Stimulated activated CD8-positive, alpha-beta memory T cell treated with anti-CD3 and anti-CD28 coated beads, Interleukin-2, amount 100 ng/mL, for 48 hours (primary cell): ENCODE measurements at regions not wholly inside any gene's neighbourhood (a gene's known extent, or its start where the extent isn't known, plus 50 kb on each side); places are given as distances from the start of the nearest gene placed in this dataset.
A peak's percentile ranks its signal among the peaks of the same experiment; 100 is the strongest.

ENCODE experiments used
- DNase-seq, 2 donors: peaks; one replicate each; pipeline ENCODE4 v3.0.0-alpha.2; 2020; ENCODE audit warnings: low read depth in 2 of 2

DNA sequence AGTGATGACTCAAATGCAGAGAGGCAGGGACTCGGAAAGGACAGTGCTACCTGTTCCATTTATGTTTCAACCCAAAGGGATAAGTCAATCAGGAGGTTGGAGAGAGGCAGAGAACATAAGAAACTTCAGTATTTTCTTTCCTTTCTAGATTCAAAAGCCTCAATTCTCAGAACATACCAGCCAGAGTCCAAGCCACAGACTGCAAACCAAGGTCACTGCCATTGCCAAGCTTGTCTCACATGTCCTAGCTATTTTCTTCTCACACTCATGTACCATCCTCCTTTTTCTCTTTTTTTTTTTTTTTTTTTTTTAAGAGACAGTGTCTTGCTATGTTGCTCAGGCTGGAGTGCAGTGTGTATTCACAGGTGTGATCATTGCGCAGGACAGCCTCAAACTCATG lies 111.7 kb upstream of the AKIP1 start:
- DNase-seq = no peak

DNA sequence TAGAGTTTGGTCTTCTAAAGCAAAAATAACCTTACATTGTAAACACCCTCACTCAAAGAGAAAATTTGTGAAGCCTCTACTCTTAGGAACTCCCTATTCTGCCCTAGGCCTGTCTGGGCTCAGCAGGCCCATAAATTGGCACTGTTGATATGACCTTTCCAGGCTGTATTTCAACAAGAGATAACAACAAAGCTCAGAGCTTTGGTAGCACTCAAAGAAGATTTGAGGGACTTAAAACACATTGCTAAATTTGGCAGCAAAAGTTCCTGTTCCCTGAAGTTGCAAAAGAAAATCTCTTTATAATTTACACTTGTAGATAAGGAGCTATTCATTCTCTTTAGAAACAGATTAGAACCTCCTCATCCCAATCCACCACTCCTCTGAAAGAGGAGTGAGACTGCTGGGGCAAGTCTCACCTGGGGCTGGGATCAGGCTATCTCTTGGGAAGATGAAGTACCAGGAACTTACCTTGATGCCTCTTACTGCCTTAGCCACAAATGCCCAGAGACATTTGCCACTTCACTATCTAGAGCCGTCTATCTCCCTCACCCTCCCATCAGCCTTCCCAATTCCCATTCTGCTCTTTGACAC lies 110.4 kb upstream of the AKIP1 start:
- DNase-seq = no peak

DNA sequence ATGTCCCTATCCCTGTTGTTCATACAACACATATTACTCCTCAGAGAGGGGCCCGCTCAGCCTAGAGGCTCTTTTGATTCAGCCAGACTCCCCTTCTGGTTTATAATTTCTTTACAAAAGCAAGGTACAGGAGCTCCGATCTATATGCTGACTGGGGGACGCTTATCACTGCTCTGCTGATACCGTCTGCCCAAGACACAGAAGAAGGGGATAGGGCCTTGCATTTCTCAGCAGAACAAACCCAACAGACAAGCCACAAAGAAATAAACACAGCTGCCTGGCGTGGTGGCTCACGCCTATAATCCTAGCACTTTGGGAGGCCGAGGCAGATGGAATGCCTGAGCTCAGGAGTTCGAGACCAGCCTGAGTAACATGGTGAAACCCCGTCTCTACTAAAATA lies 109.9 kb upstream of the AKIP1 start:
- no peak for DNase-seq

DNA sequence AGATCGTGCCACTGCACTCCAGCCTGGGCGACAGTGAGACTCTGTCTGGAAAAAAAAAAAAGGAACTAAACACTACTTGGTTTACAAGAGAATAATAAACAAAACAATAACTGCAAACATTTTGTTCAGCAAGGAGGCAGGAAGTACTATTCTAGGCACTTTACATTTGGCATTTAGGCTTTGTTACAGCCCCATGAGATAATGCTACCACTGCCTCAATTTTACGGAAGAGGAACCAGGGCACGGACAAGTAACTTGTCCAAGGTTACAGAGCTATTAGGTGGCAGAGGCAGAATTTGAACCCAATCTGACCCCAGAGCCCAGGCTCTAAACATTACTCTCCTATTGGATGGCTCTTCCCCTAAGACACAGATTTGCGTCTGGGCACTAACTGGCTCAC lies 108.7 kb upstream of the AKIP1 start:
- no peak for DNase-seq

DNA sequence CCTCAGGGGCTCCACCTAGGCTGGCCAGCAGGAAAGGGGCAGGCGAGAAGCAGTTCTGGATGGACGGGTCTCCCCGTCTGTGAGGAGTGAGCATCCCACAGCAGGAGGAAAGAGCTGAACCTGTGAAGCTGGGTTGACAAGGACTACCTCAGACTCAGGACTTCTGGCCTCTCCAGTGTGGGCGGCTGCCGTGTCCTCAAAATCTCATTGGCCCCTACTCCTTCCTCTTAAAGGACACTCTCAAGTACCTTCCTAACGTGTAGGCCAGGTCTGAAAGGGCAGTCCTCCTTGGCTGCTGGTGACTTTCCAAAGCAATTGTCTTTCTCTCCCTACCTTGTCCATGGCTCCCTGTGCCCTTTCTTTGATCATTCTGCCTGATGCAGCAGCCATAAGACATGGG lies 107.0 kb upstream of the AKIP1 start:
- no peak for DNase-seq

DNA sequence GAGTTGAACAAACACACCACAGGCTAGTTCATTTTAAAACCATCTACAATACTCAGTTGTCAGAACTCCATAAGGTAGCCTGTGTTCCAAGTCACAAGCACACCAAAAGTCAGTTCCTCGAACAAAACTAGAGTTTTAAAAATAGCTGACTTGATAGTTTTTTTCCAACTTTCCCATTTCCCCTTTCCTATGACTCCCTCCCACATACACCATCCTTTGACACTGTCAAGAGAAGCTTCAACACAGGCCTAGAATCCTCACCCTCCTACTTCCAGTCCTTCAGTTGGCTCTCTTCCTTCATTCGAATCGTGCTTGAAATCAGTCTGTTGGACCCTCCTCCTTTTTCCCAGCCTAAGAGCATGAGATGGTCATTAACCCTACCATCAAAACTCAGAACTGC lies 105.7 kb upstream of the AKIP1 start:
- no peak for DNase-seq

DNA sequence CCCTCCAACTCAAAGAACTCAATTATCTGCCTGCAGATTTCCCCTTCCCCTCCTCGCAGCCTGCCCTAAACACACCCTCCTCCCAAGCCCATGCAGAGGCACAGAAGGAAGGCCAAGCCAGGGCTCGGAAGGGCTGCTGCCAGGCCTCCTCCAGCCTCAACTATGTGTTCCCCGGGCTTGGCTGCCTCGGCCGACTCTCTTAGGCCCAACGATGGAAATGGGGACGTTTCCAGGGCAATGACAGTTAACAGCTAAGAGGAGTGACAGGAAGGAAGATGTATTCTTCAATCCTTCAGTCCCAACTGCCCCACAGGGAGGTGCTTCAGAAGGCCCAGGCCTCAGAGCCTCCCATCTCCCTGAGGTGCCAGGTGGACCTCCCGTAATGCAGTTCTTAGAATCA lies 104.0 kb upstream of the AKIP1 start:
- no peak for DNase-seq

DNA sequence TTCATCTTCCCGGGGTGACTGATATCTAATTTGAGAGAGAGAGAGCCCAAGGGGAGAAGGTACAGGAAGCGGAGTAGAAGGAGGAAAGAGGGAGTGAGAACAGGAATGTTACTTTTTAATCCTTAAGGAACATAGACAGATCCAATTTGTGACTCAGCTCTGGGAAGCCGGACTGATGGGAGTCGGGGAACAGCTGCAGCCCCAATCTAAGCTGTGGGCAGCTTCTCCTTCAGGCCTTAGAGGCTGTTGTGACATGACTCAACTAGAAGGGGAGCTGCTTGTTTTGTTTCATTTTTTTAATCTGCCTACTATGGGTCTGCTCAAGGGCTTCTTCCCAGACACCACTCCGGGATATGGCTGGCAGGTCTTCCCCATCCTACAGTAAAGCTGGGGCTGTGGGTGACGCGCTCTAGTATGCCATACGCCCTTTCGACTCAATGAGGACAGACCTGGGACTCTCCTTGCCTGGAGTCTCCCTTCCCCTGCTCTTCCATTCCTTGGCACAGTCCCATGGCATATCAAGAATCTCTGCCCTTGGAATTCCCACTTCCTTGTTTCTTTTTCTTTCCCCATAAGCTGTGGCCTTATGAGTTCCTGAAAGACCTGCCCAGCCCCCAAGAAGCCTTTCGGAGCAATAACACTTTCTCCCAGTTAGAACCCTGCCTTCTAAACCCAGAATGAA lies 103.3 kb upstream of the AKIP1 start:
- no peak for DNase-seq

DNA sequence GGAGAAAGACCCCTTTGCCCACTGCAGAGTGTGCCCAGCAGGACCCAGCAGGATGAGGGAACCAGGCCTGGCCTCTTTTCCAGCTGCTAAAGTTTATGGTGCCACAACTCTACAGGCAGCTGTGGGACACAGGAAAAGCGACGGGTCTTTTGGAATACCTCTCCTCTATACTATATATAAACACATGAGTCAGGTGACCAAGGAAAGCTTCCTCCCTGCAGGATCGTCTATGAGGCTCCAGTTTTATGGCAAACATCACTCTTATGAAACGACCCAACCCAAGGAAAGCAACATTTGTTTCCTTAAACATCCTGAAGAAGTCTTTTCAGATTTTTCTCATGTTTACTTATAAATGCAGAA lies 102.8 kb upstream of the AKIP1 start:
- DNase-seq = no peak

DNA sequence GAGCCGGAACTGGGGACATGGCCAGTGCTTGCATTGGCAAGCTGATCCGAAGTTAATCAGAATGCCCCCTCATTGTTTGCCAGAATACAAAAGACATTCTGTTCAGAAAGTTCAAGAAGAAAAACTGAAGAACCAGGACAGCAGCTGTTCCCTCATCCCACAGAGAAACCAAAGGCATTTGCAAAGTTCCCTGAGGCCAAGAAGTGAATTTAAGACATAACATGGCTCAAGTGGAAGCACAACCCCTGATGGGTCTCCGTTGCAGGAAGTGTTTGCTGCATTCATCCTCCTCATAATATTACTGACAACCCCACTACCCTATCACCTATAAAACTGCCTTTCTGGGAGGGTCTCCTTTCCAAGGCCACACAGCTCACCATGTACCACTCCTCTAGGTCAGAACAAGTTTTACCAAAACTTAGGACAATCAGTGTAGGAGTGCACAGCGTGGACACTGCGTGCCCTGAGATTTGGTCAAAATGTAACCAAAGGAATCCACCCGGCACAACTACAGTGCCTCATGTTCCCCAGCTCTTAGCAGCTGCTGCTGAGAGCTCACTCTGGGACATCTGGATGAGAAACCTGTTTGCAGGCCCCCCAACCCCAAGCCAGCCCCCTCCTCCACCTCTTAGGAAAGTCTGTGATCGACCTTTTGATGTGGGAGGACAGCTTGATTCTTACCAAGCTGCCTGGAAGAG lies 101.6 kb upstream of the AKIP1 start:
- no peak for DNase-seq

DNA sequence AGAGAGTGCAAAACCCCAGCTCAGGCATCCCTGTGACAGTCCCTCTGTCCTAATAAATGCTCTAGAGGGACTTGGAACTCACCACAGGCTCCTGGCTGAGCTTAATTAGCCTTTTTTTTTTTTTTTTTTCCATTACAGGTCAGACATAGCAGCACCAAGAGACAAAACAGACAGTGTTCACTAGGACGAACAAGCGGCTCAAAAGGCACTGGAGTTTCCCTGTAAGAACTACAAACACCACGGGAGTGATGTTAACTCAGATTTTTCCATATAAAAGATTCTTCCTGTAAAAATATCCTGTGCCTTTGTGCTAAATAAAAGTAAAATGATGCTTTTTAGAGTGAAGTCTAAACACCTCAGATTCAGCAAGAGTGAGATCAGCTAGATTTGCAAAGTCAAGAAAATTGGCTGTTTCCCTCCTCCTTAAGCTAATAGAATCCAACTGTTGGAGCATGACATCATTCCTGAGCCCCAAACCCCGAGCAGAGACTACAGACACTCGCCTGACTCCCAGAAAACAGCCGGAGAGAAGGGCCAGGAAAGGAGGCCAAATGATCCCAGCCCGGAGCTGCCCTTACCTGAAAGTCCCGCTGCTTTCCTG lies 101.0 kb upstream of the AKIP1 start:
- DNase-seq = no peak

DNA sequence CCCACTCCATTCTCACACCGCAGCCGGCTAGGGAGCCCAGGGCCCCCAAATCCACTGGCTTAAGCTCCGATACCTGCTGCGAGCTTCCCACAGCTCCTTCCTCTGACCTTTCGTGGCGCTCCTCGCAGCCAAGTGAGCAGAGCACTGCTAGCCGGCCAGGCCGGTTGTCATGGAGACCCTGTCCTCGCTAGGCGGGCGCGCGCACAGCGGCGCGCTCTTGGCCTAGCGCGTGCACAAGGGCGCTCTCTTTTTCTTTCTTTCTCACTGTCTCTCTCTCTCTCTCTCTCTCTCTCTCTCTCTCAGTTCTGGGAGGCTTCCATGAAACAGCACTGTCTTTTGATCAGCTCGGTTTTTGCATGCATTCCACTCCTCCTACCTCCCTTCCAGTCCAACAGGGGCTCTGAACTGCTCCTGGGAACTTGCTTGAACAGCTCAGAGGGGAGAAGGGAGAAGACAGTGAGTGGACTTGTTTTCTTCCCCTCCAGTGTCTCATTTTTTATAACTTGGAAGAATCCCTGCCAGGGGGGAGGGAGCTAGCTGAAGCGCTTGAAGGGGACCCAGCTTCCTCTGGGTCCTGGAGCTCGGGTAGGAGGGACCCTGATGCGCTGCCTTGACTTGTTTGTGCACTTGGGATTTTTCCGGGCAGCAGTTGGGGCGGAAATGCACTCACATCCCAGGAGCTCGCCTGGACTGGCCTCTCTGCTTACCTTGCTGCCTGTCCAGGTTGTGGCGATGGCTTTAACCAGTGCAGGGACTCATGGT lies 100.3 kb upstream of the AKIP1 start:
- DNase-seq = no peak

DNA sequence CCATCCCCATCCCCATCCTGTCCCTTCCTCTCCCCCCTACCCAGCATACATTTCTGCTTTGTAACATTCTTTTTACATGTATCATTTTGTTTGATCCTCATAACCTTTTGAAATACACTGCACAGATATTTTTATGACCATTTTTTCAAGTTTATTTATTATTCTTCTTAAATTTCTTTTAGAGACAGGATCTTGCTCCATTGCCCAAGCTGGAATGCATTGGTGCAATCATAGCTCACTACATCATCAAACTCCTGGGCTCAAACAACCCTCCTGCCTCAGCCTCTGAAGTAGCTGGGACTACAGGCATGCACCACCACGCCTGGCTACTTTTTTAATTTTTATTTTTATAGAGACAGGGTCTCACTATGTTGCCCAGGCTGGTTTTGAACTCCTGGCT lies 99.4 kb upstream of the AKIP1 start:
- no peak for DNase-seq

DNA sequence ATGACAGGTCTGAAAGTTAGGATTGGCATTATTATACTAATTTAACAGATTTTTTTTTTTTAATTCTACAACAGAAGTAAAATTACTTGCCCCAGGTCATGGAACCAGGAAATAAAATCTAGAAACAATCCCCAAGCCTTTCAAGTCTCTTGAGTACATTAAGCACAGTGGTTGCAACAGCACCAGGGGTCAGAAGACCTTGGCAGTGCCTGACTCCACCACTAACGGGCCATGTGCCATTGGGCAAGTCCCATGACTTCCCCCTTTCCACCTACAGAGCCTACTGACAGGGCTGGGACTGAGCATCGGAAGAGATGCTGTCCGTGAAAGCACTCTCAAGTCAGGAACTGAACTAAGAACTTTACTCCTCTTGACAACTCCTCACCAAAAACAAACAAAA lies 98.6 kb upstream of the AKIP1 start:
- DNase-seq = no peak

DNA sequence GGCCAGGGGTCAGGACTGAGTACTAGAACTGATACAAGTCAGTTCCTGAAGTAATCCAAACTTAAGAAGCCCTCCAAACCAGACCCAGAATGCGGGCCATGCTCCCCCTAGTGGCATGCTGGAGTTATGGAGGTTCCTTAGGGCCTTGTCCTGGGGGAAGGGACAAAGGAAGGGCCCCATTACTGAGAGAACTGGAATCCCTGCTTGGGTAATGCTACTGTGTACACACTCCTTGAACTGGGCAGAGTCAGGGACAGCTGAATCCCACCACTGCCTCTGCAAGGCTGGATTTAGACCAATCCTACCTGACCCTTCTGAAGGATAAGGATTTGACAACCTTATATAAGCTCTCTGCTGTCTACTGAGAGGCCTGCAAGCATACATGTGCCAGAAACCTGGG lies 97.3 kb upstream of the AKIP1 start:
- peak; percentile 34 to 55 for DNase-seq

DNA sequence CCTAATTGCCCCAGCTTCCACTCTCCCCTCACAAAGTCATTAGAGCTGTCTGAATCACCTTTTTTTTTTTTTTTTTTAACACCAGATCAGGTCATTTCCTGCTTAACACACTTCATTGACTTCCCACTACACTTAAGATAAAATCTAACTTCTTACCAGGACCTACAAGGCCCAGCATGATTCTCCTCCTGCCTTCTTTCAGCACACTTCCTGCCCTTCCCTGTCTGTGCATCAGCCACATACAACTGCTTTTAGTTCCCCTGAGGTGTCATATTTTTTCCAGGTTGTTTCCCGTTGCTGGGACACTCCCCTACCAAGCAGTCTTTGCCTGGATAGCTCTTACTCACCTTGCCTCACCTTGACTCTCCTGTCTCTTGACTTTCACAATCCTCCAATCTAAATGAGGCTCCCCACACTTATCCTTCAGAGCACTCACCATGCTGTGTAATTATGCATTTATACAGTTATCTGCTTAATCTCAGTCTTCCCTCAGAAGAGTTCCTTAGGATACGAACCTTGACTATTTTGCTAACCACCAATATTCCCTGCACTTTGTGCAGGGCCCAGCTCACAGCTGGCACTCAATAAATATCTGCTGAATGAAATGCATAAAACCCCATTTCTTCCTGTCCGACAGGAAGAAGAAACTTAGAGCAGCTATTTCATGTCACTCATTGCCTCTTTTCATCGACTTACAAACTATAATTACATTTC lies 96.6 kb upstream of the AKIP1 start:
- no peak for DNase-seq

DNA sequence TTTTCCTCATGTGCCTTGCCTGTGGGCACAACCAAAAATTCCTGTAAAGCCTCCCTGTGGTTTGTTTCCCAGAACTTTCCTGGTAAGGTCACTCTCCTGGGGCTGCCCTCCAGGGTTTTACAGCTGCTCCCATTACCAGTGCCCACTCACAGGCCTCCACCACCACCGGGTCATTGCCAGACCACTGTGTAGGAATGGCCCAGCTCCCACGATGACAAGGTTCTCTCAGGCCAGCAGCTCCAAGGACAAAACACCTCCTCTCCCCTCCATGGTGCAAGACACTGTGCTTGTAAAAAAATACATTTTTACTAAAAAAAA lies 96.1 kb upstream of the AKIP1 start:
- DNase-seq = no peak

DNA sequence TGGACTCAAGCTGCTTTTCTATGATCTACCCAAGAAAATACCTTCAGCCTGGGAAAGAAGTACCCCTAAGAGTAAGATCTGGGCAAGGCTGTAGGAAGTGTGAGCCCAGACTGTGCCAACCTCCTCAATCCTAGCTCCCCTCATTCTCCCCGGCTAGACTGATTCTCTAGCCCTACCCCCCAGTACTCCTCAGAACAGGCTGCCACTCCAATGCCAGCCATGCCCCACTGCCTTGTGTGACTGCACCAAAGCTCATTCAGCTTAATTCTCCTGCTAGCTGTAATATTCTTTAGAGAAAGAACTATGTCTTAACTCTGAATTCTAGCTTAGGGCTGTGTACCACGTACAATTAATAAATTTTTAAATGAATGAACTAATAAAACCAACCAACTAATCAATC lies 92.6 kb upstream of the AKIP1 start:
- DNase-seq = no peak

DNA sequence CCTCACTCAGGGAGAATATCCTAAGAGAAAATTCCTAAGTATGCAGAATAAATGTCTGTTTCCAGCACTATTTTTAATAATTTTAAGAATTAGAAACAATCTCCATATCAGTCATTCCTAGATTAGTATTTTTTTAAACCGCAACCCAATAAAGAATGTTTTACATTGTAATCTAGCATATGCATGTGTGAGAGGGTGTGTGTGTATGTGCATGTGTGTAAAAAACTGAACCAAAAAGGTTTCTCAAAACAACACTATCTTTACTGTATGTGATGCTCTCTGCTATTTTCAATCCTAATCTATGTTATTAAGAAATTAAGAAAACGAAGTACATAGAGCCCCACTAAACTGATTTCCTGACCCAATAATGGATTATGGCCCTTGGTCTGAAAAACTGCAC lies 90.6 kb upstream of the AKIP1 start:
- DNase-seq = no peak

DNA sequence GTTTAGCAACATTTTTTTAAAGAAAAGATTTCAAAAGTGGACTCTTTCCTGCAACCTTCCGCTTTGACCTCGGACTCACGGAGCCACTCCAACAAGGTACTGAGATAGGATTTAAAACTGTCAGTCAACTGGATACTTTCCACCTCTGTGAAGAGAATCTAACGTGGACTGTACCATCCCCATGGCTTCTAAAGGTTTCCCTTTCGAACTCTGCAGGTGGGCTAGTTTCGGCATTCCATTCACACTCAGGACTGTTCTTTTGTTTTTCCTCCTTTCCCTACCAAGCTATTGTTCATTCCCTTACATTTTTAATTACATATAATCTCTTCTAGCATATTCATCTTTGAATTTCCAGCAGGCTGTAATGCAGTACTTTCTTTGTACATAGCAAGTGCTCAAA lies 88.5 kb upstream of the AKIP1 start:
- no peak for DNase-seq

DNA sequence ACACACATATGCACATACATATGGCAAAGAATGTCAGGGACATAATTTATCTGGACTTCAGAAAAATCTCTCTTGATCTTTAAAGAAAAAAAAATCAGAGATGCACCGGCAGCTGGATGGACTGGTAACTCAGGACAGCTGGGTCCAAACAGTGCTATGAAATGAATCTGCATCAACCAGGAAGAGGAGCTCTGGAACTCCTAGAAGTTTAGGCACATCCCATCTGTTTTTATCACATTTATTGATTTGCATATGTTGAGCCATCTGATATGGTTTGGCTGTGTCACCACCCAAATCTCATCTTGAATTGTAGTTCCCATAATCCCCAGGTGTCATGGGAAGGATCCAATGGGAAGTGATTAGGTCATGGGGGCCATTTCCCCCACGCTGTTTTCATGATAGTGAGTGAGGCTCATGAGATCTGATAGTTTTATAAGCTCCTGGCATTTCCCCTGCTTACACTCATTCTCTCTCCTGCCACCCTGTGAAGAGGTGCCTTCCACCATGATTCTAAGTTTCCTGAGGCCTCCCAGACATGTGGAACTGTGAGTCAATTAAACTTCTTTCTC lies 87.7 kb upstream of the AKIP1 start:
- DNase-seq = no peak
